ENCODE measurements at regions not wholly inside any gene's neighbourhood (a gene's known extent, or its start where the extent isn't known, plus 50 kb on each side); places are given as distances from the start of the nearest gene placed in this dataset.

DNA sequence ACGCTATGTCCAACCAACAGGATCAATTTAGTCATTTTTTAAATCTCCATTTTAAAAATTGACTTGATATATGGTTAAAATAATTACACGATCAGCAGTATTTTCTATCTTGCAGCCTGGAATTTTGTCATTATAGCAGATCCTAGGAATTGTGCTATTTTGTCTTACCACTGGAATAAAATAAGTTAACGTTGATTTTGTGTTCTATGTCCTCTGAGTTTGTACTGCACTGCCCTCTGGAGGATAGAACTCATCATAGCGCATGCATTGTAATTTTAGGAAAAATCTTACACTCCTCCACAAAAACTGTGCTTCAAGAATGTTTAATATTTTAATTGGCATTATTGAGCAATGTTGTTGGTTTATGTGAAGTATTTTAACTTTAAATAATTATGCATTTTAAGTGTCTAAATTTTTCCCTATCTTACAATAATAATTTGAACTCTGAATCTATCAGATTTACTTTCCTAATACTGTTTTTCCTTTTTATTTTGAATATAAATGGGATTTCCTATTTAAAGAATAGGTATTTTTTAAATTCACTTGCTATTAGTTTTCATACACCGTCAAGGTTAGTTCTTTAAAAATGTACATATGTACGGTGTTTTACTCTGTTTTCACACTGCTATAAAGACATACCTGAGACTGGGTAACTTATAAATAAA, 220.1 kb downstream of the PPP1R3A start:
- Histone ChIP-seq H3K4me1 (no peaks in the 10 kb centered on the region), H3K36me3 (no peaks in the 10 kb centered on the region), H3K27ac (no peak overlapping the region), H3K4me3 (no peak overlapping the region), H3K27me3 (no peaks in the 10 kb centered on the region), H3K9me3 (no peaks in the 10 kb centered on the region)
- intact Hi-C loops (cut with DNase I) = loop anchor here (10.0 kb wide), 1 partner anchor 294 kb away; no protein-coding TSS in a partner anchor
- ATAC-seq (peak; percentile 66 to 73 (median 69)), DNase-seq (no peak)
- no peak for TF ChIP-seq POLR2A (IDR thresholded peaks at IDR 0.05)
- TF ChIP-seq, protein P1, sequence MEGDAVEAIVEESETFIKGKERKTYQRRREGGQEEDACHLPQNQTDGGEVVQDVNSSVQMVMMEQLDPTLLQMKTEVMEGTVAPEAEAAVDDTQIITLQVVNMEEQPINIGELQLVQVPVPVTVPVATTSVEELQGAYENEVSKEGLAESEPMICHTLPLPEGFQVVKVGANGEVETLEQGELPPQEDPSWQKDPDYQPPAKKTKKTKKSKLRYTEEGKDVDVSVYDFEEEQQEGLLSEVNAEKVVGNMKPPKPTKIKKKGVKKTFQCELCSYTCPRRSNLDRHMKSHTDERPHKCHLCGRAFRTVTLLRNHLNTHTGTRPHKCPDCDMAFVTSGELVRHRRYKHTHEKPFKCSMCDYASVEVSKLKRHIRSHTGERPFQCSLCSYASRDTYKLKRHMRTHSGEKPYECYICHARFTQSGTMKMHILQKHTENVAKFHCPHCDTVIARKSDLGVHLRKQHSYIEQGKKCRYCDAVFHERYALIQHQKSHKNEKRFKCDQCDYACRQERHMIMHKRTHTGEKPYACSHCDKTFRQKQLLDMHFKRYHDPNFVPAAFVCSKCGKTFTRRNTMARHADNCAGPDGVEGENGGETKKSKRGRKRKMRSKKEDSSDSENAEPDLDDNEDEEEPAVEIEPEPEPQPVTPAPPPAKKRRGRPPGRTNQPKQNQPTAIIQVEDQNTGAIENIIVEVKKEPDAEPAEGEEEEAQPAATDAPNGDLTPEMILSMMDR (IDR thresholded peaks at IDR 0.05) = peak; percentile 59 to 84 (median 70)
- WGBS (ENCODE audit: insufficient coverage, low coverage, low lambda C conversion rate, missing lambda C conversion rate) = 32% methylated on average over 6 of the region's 6 CpGs

GRCh38 chr7:113694149-113694548, 224.7 kb downstream of the PPP1R3A start:
- H3K9me3 ChIP-seq = no peaks in the 10 kb centered on the region
- ATAC-seq (no peak), DNase-seq (no peak)
- no peaks in the 10 kb centered on the region for H3K27me3 ChIP-seq
- TF ChIP-seq, protein P1 (IDR thresholded peaks at IDR 0.05) = no peak
- TF ChIP-seq POLR2A (IDR thresholded peaks at IDR 0.05) = no peak
- no peak overlapping the region for H3K4me3 ChIP-seq
- 82% methylated on average over 1 of the region's 1 CpG for WGBS (ENCODE audit: insufficient coverage, low coverage, low lambda C conversion rate, missing lambda C conversion rate)
- no peak overlapping the region for H3K27ac ChIP-seq
- no peaks in the 10 kb centered on the region for H3K36me3 ChIP-seq
- no peaks in the 10 kb centered on the region for H3K4me1 ChIP-seq
- intact Hi-C loops (cut with DNase I) = loop anchor here (10.0 kb wide), 1 partner anchor 289 kb away; no protein-coding TSS in a partner anchor

DNA sequence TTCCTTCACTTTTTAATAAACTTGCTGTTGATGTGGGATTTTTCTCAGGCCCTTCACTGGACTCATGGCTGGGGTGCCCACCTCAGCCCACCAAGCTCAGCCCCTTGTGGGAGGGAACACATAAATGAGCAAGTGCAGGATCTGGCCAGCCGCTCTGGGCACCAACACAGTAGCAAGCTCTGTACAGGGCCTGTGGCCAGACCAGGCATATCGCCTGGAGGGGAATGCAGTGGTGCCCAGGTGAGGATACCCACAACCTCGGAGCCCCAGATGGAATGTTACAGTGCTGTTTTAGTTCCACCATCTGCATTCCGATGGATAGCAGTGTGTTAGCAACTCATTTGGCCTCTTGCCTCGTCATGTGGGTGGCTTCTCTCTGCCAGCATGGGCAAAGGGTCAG, 234.6 kb downstream of the PPP1R3A start:
- no peaks in the 10 kb centered on the region for H3K27me3 ChIP-seq
- intact Hi-C loops (cut with DNase I) = no loop called here
- WGBS (ENCODE audit: insufficient coverage, low coverage, low lambda C conversion rate, missing lambda C conversion rate) = 44% methylated on average over 2 of the region's 5 CpGs
- no peaks in the 10 kb centered on the region for H3K4me1 ChIP-seq
- DNase-seq = no peak
- H3K36me3 ChIP-seq = no peaks in the 10 kb centered on the region
- ATAC-seq = no peak
- TF ChIP-seq, protein P1 (IDR thresholded peaks at IDR 0.05) = no peak
- TF ChIP-seq POLR2A (IDR thresholded peaks at IDR 0.05) = no peak
- H3K27ac ChIP-seq = no peak overlapping the region
- H3K9me3 ChIP-seq = no peaks in the 10 kb centered on the region
- H3K4me3 ChIP-seq = no peak overlapping the region

GRCh38 chr7:113677811-113678210, 241.0 kb downstream of the PPP1R3A start:
- TF ChIP-seq POLR2A (IDR thresholded peaks at IDR 0.05) = no peak
- TF ChIP-seq, protein P1 (IDR thresholded peaks at IDR 0.05) = no peak
- WGBS (ENCODE audit: insufficient coverage, low coverage, low lambda C conversion rate, missing lambda C conversion rate) = 48% methylated on average over 3 of the region's 3 CpGs
- H3K36me3 ChIP-seq = no peaks in the 10 kb centered on the region
- ATAC-seq (no peak), DNase-seq (no peak)
- no peaks in the 10 kb centered on the region for H3K9me3 ChIP-seq
- intact Hi-C loops (cut with DNase I) = no loop called here
- no peaks in the 10 kb centered on the region for H3K4me1 ChIP-seq
- H3K27me3 ChIP-seq = no peaks in the 10 kb centered on the region
- H3K4me3 ChIP-seq = no peak overlapping the region
- H3K27ac ChIP-seq = no peak overlapping the region
